ENCODE measurements at regions not wholly inside any gene's neighbourhood (a gene's known extent, or its start where the extent isn't known, plus 50 kb on each side); places are given as distances from the start of the nearest gene placed in this dataset.
A peak's percentile ranks its signal among the peaks of the same experiment; 100 is the strongest.

GRCh38 chr2:157182204-157182709 is 75.2 kb upstream of the GALNT5 start:
- WGBS, 4 donors = 69 to 78% (median 73%) methylated on average over 6 of the region's 6 CpGs
- Histone ChIP-seq H3K27me3 (no peaks in the 10 kb centered on the region), H3K4me3 (no peak overlapping the region), H3K4me1 (peaks cover 0 to 23% (median 0%) of the 10 kb centered on the region in 12 donors), H3K27ac (peak overlapping the region in 4 of 12 donors; percentile 5 to 43 (median 26)), H3K36me3 (no peaks in the 10 kb centered on the region), H3K9me3 (no peaks in the 10 kb centered on the region)
- TF ChIP-seq CTCF (IDR thresholded peaks at IDR 0.05) = no peak
- no peak for TF ChIP-seq POLR2A (IDR thresholded peaks at IDR 0.05)
- intact Hi-C loops (cut with DNase I) = no loop called here
- no peak for DNase-seq
- ATAC-seq = peak in 1 of 4 donors; percentile 16

- H3K4me1 ChIP-seq = peaks cover 0 to 23% (median 0%) of the 10 kb centered on the region in 12 donors
- no peak overlapping the region for H3K4me3 ChIP-seq
- no peaks in the 10 kb centered on the region for H3K27me3 ChIP-seq
- 34 to 51% (median 44%) methylated on average over 3 of the region's 3 CpGs for WGBS, 4 donors
- ATAC-seq (peak in 3 of 4 donors; percentile 39 to 87 (median 59)), DNase-seq (no peak)
- no peaks in the 10 kb centered on the region for H3K36me3 ChIP-seq
- TF ChIP-seq POLR2A (IDR thresholded peaks at IDR 0.05) (no peak), CTCF (IDR thresholded peaks at IDR 0.05) (no peak)
- intact Hi-C loops (cut with DNase I) = no loop called here
- no peaks in the 10 kb centered on the region for H3K9me3 ChIP-seq
- H3K27ac ChIP-seq = peak overlapping the region in 4 of 12 donors; percentile 5 to 43 (median 26)
Observed at GRCh38 chr2:157182834-157183396, 74.6 kb upstream of the GALNT5 start.

GRCh38 chr2:157184161-157184895 is 73.2 kb upstream of the GALNT5 start:
- WGBS, 4 donors = 86 to 95% (median 92%) methylated on average over 3 of the region's 3 CpGs
- H3K9me3 ChIP-seq = no peaks in the 10 kb centered on the region
- TF ChIP-seq CTCF (IDR thresholded peaks at IDR 0.05) = no peak
- no peak for TF ChIP-seq POLR2A (IDR thresholded peaks at IDR 0.05)
- ATAC-seq (no peak), DNase-seq (no peak)
- no peaks in the 10 kb centered on the region for H3K27me3 ChIP-seq
- no peaks in the 10 kb centered on the region for H3K36me3 ChIP-seq
- H3K27ac ChIP-seq = no peak overlapping the region
- H3K4me1 ChIP-seq = peaks cover 0 to 23% (median 0%) of the 10 kb centered on the region in 12 donors
- H3K4me3 ChIP-seq = no peak overlapping the region
- intact Hi-C loops (cut with DNase I) = no loop called here

- no peaks in the 10 kb centered on the region for H3K27me3 ChIP-seq
- ATAC-seq = no peak
- H3K9me3 ChIP-seq = no peaks in the 10 kb centered on the region
- H3K27ac ChIP-seq = no peak overlapping the region
- 83 to 90% (median 86%) methylated on average over 4 of the region's 4 CpGs for WGBS, 4 donors
- no peak overlapping the region for H3K4me3 ChIP-seq
- H3K36me3 ChIP-seq = no peaks in the 10 kb centered on the region
- intact Hi-C loops (cut with DNase I) = loop anchor here in 1 of 10 donors (5.0 kb wide), 1 partner anchor 1803 kb away; no protein-coding TSS in a partner anchor
- no peak for TF ChIP-seq POLR2A (IDR thresholded peaks at IDR 0.05)
- no peak for TF ChIP-seq CTCF (IDR thresholded peaks at IDR 0.05)
- DNase-seq = no peak
- H3K4me1 ChIP-seq = peaks cover 0 to 23% (median 0%) of the 10 kb centered on the region in 12 donors
Observed at GRCh38 chr2:157185476-157186227, 71.9 kb upstream of the GALNT5 start.

Measured in heart left ventricle (tissue), 16 donors.